GM03348 (cell line): ENCODE measurements at regions not wholly inside any gene's neighbourhood (a gene's known extent, or its start where the extent isn't known, plus 50 kb on each side); places are given as distances from the start of the nearest gene placed in this dataset.
A peak's percentile ranks its signal among the peaks of the same experiment; 100 is the strongest.

Experiments
- DNase-seq: peaks from one replicate; pipeline ENCODE4 v3.0.0; 2012; ENCODE audit warnings: low spot score

GRCh38 chr2:47236503-47237215, 60.3 kb upstream of the CALM2 start:
- DNase-seq: no peak

GRCh38 chr2:47235132-47235531, 58.8 kb upstream of the CALM2 start:
- no peak for DNase-seq

- no peak for DNase-seq
Measured at GRCh38 chr2:47234456-47234855, 58.1 kb upstream of the CALM2 start.

- DNase-seq: no peak
Measured at GRCh38 chr2:47232738-47233415, 56.6 kb upstream of the CALM2 start.

- DNase-seq: peak; percentile 57
Measured at GRCh38 chr2:47230418-47230817, 54.1 kb upstream of the CALM2 start.

- DNase-seq: no peak
Measured at GRCh38 chr2:47227532-47228279, 51.4 kb upstream of the CALM2 start.

GRCh38 chr2:47226923-47227220, 50.6 kb upstream of the CALM2 start:
- no peak for DNase-seq

- no peak for DNase-seq
Measured at GRCh38 chr2:47226132-47226922, 50.0 kb upstream of the CALM2 start.
